Erythroblast (primary cell): ENCODE measurements at regions not wholly inside any gene's neighbourhood (a gene's known extent, or its start where the extent isn't known, plus 50 kb on each side); places are given as distances from the start of the nearest gene placed in this dataset.

Source experiments
- GATA1 ChIP-seq: IDR thresholded peaks from 2 replicates; pipeline ENCODE4 v1.6.1; 2011; ENCODE audit warnings: low read depth, mild to moderate bottlenecking, control low read depth, low read length, moderate library complexity
- POLR2A ChIP-seq: IDR thresholded peaks from 2 replicates; pipeline ENCODE4 v1.6.1; 2011; ENCODE audit warnings: mild to moderate bottlenecking, low read length

DNA sequence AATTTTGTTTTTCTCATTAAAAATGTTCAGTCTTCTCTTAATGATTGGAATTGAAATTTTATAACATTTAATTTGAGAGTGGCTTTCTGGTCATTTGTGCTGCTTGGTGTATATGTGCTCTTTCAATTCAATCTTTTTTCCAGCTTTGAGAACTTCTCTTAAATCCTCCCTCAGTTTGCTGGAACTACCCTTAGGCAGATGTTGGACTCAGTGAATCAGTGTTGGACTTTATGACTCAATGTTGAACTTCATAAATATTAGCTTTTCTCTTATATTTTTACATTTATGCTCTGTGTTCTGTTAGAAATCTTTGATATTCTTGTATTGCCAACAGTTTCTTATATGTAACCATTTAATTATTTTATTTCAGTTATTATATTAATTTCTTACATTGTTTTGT lies 935.5 kb upstream of the FBXO33 start:
- TF ChIP-seq POLR2A, result no peak
- no peak for TF ChIP-seq GATA1
